ENCODE measurements at regions not wholly inside any gene's neighbourhood (a gene's known extent, or its start where the extent isn't known, plus 50 kb on each side); places are given as distances from the start of the nearest gene placed in this dataset.

DNA sequence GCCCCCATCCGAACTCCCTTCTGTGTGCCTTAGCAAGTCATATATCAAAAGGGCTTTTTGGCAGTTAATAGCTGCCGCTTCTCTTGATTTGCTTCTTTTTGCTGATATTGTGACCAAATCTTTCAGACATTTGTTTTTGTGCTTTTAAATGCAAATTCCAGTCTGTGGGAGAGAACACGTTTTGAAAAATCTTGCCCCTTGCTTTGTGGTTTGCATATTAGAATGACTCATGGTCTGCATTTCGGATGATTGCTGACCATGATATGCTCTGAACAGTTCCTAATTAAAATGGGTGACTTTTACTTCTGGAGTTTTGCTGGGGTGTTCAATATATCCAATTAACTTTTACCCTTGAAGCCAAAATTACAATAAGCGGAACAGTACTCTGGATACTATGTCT is 58.2 kb upstream of the ST6GAL2 start:
- TF ChIP-seq, protein P1, sequence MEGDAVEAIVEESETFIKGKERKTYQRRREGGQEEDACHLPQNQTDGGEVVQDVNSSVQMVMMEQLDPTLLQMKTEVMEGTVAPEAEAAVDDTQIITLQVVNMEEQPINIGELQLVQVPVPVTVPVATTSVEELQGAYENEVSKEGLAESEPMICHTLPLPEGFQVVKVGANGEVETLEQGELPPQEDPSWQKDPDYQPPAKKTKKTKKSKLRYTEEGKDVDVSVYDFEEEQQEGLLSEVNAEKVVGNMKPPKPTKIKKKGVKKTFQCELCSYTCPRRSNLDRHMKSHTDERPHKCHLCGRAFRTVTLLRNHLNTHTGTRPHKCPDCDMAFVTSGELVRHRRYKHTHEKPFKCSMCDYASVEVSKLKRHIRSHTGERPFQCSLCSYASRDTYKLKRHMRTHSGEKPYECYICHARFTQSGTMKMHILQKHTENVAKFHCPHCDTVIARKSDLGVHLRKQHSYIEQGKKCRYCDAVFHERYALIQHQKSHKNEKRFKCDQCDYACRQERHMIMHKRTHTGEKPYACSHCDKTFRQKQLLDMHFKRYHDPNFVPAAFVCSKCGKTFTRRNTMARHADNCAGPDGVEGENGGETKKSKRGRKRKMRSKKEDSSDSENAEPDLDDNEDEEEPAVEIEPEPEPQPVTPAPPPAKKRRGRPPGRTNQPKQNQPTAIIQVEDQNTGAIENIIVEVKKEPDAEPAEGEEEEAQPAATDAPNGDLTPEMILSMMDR (IDR thresholded peaks at IDR 0.05) = no peak
- TF ChIP-seq POLR2A (IDR thresholded peaks at IDR 0.05) (no peak), POLR2AphosphoS5 (IDR thresholded peaks at IDR 0.05) (no peak)
